Stimulated activated CD4-positive, alpha-beta T cell treated with anti-CD3 and anti-CD28 coated beads, Interleukin-4, amount 100 ng/mL, for 4 hours (primary cell): ENCODE measurements at regions not wholly inside any gene's neighbourhood (a gene's known extent, or its start where the extent isn't known, plus 50 kb on each side); places are given as distances from the start of the nearest gene placed in this dataset.
"Not testable (repeated sequence)": the region's sequence is repeated elsewhere in the genome, so short reads cannot be mapped to it uniquely, and the experiment has no call there.

Experiments
- DNase-seq, 2 experiments: peaks; one replicate each; pipeline ENCODE4 v3.0.0-alpha.2; 2020

DNA sequence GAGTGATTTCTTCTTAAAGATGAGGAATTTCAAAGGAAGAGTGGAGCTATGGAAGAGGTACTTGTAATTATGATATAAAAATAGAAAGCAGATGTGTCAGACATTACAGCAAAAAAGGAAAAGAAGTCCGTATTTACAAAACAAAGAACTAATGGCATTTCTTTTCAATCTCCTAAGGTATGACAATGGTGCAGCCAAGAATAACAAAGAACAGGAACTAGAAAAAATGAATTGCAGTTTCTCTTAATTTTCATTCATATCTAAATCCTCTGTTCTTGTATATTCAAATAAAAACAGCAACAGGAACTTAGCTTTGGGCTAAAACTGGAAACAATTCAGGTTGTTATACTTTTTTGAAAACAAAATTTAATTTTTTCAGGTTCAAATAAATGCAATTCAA is 105.1 kb downstream of the SPRY1 start:
- no peak for DNase-seq

DNA sequence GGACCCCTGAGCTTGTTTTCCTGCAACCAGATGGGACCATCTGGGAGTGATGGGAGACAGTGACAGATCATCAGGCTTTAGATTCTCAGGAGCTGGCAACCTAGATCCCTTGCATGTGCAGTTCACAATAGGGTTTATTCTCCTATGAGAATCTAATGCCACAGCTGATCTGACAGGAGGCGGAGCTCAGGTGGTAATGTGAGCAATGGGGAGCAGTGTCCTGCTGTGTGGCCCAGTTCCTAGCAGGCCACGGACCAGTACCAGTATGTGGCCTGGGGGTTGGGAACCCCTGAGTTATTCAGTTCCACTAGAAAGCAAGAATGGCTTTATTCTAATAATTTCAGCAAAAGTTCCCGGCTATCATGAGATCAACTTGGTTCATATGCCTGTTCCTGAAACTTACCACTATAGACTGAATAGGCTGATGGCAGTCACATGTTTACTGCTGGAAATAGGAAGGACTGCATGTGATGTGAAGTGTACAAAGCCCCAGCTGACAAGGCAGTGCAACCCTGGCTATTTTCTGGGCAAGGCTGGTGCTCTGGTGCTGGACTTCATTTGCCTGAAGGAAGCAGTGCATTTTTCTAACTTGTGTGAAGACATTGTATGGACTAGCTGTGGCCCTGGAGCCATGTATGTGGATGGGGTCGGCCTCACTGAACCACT is 107.2 kb downstream of the SPRY1 start:
- DNase-seq = no peak

DNA sequence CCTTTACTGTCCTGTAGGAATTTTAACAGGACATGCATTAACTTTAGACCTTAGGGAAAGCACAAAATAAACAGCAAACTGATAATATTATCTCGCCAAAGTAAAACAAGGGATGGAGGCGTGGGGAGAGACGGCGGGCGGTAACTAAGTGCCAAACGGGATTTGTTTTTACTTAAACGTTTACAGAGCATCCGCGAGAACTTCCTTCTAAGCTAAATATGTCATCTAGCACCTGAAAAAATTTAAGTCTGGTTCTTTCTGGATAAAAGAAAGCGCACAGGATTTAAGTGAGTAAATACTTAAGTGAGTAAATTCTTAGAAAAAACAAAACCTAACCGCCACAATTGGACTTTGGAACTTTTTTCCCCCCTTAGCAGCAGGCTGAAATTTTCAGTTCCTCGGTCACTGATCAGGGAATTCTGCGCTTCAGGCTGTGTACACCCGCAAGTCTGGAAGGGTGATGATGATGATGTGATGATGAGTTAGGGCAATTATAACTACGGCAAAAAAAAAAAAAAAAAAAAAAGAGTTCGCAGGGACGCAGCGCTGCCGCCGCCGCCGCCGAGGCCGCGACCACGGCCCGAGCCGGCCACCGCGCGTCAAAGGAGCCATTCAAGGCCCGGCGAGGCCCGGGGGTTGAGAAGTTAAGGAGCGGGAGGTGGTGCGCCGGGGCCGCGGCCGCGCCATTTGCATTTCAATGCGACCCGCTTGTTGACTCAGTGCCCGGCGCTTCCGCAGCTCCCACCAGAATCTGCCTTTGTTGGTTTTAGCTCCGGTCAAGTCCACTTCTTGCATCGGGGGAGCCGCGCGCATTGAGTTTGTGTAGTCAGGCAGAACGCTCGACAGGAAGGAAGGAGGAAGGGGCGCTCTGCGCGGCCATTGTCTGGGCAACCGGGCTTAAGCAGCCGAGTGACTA is 108.8 kb downstream of the SPRY1 start:
- peak in 1 of 2 experiments; percentile 2 for DNase-seq

DNA sequence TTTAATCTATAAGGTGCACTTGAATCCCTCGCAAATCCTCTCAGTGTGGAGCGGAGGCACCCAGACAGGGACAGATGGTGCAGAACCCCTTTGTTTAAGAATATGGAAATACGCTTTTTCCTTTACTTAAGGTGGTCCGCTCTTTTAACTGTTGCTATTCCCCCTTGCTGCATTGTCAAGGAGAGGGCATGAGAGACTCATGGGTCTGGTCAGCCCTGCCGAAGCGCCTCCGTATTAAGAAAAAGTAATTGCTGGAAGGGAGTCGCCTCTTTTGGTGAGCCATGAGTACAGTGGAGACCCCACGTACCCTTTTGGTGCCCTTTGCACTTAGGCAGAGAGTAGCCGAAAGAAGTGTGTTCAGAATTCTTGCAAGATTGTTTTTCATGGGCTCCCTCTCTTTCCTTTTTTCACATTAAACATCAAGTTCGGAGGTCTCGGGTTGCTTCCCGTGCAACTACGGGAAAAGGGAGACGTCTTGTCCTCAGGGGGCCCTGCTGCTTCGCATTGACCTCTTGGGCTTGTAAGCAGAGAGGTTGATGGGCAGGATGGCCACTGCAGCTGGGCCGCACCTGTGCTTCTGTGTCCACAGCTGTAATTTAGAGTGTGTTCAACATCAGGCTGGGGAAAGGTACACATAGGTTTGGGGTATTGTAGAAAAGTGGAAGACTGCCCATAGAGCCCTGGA is 109.6 kb downstream of the SPRY1 start:
- no peak for DNase-seq

DNA sequence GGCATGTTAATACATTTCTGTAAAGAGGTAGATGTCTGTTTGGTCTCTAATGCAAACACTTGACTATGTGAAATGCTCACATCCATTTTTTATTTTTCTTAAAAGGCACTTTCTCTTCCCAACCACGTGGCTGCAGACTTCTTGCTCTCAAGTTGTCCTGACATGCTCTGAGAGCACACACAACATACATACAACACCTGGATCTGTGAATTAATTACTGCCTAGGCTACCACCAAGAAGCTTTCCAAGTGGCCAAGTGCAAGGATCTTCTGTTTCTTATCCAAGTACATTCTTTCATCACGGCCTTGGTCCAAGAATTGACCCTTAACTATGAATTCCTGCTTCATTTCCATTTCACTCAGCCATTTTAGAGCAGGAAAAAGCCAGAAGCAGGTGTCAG is 110.8 kb downstream of the SPRY1 start:
- DNase-seq = no peak

DNA sequence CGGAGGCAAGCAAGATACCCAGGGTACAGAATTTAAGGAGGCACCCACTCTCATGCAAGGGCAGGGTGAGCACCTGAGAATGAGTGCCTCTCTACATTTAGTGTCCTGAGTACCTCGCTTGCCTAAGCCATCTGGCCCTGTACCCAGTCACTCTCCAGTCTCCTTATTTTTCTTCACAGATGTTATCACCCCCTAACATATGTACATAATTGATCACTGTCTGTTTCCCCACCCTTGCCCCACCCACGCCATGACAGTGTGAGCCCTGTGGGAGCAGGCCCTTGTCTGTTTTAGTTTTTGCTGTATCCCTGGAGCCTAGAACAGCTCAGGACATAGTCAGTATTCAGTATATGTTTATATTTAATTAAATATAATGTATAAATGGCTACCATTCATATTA is 113.6 kb downstream of the SPRY1 start:
- DNase-seq = no peak

DNA sequence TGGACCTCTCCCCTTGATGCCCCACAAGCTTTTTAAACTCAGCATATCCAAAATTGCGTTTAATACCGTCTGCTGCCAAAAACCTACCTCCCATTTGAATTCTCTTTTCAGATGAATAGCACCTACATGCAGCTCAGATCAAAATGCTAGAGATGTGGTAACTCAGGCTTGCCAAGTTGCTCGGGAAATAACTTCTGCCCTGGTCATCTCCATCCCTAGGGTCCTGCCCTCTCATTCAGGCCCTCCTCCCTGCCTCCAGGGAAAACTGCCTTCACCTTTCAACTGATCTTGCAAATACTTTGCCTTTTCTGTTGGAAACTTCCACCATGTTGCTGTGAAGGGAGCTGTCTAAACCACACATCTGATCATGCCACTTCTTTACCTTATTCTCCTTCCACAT is 114.1 kb downstream of the SPRY1 start:
- no peak for DNase-seq

DNA sequence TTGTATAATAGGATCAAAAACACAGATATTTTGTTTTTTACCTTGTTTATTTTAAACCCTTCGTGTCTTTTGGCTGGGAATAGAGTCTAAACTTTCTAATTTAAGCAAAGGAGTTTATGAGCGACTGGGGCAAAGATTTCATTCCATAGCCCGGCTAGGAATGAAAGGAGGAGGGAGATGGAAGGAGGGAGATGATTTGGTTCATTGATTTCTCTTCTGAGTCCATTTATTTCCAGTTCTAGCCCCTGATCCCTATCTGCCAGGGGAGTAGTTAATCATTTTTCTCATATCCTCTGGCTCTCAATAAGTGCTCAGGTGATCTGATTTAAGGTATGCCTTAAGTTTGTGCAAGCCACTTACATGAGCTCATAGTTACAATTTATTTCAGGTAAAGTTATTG is 120.0 kb downstream of the SPRY1 start:
- no peak for DNase-seq

DNA sequence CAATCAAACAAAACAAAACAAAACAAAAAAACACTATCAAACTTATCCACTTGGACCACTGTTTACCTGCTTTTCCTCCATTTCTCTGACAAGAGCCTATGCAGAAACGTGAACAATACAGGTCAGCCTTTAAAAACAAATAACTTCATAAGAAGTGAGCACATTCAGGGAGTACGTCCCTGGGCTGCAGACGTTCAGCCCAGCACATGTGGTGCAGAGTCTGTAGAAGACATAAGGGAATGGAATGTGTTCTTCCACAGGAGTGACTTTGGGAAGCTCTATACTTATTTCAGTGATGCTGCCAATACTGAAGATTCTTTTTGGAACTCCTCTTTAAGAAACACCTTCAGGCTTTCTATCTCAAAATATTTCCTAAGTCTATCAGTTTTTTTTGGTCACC is 120.6 kb downstream of the SPRY1 start:
- DNase-seq = no peak

DNA sequence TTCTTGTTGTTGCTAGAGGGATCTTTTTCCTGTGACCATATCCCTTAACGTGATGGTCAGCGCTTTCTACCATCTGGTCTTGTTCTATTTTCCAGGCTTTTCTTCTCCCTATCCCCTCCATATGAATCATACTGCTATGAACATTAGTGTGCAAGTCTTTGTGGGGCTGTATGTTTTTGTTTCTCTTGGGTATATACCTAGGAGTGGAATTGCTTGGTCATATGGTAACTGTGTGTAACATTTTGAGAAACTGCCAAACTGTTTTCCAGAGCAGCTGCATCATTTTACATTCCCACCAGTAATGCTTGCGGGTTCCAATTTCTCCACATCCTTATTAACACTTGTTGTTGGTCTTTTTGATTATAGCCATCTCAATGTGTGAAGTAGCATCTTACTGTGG is 121.4 kb downstream of the SPRY1 start:
- no peak for DNase-seq

DNA sequence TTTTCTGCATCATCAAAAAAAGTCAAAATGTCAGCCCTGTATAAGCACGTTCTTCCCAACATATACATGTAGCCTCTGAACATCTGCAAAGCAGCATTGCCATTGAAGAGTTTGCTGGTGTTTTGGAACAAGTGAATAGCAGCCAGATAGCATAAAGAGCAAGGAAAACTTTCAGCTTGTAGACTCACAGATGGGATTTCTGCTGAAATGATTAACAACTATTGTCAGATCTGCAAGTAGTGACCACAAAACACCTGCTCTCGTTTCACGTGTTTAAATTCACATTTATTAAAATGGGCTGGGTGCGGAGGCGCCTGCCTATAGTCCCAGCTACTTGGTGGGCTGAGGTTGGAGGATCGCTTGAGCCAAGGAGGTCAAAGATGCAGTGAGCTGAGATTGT is 123.7 kb downstream of the SPRY1 start:
- no peak for DNase-seq

DNA sequence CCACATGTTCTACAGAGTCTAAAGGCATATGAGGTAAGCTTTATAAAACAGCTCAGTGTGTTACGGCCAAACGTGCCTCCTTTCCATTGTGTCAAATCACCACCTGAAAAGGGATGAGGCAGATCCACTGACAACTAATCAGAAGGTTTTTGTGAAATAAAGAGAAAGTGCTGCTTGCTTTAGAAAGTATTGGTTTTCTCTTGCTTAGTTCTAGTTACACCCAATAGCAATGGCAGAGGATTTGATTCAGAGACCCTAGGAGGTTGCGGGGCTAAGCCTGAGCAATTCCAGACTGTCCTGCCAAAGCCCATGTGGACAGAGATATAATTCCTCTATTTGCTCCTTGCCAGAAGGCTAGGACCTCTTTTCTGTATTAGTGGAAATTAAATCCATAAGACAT is 125.5 kb downstream of the SPRY1 start:
- no peak for DNase-seq

DNA sequence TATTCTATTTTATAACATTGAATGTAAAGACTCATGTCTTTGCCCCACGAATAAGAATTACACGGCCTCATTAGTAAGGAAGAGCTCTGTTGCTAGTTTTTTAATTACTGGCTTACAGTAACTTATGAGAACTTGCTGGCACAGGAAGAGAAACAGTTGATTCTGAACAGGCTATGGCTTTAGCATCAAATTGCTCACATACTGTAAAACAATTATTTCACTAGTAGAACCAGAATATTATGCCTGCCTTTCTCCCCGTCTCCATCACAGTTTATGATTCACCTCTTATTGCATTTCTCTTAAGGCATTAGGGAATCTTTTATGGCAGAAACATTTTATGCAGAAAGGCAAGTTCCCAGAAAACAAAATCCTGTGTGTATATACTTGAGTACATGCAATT is 126.1 kb downstream of the SPRY1 start:
- no peak for DNase-seq

DNA sequence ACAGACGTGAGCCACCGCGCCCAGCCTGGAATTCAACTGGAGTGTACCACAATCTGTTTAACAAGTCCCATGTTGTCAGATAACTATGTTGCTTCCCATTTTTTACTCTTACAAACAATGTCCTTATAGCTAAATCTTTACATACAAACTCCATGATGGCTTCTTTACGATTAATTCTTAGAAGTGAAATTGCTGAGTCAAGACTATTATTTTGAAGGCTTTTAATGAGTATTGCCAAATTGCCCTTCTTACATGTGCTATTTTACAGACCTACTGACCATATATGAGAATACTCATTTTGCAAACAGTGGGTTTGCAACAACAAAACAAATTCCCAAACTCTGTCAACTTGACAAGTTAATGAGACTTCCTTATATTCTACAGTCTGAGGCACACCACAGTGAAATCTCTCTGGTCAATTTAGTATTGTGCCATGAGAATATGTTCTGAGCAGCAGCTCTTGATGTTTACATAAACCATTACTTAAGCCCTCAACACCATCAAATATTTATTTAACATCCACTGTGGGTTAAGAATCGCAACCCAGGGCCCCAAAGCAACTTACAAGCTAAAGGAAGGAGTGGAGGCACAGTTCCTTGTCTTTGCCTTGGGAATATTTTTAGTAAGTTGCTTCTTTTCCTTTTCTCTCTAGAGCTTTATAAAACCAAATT is 128.5 kb downstream of the SPRY1 start:
- no peak for DNase-seq

DNA sequence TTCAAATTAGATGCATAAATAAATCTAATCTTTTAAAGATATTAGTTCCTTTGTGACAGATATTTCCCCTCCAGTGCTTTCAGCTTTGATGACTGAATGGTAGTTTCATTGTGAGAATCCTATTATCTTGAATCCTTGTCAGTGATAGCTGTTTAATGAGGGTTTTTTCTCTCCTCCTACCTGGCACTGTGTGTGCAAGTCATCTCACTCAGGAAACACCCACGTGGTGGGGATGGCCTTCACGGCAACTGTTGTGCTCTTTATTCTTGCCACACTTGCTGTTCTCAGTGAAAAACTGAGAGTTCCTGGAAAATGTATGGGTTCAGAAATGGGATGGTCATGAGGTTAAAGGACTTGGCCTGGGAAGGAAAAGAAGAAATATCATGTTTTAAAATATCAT is 129.9 kb downstream of the SPRY1 start:
- DNase-seq = no peak

DNA sequence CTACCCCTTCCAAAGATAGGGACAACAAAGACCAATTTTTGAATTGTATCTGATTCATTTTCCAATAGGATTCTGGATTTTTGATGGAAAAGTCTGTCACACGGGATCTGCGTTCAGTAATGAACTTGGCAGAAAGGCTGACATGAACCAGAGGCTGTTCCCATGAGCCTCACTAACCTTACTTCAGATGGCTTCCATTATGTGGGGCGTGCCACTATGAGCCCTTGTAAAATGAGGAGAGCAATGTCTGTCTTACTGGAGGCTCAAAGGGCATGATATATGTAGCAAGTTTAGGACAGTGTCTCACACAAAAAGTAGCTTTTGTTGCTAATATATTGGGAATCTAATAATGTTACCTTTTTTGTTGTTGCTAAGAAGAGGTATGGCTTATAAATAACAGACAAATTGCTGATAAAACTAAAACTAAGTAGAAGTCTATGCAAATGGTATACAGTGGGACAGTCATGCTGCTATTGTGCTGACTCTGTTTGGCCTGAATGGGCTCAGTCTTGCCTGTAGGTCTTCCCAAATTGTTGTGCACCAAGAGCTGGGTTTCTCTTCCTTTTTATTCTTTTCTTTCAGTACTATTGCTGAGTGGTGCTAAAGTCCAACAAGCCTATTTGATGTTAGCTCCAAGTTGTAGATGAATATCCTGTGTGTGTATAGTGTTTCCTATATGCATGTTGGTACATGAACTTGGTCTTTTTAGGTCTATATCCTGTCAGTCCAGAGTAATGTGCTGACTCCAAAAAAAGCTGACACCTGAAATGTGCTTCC is 132.1 kb downstream of the SPRY1 start:
- no peak for DNase-seq

DNA sequence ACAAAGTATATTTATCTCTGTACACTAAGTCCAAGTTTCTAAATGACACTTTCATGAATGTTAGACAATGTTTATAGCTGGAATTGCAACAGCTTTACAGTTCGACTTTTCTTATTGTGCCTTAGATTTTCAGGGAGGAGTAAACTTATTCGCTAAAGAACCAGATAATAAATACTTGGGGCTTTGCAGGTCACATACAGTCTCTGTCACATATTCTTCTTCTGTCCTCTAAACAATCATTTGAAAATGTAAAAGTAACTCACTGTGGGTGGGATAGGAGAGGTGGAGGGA is 132.6 kb downstream of the SPRY1 start:
- DNase-seq = no peak

DNA sequence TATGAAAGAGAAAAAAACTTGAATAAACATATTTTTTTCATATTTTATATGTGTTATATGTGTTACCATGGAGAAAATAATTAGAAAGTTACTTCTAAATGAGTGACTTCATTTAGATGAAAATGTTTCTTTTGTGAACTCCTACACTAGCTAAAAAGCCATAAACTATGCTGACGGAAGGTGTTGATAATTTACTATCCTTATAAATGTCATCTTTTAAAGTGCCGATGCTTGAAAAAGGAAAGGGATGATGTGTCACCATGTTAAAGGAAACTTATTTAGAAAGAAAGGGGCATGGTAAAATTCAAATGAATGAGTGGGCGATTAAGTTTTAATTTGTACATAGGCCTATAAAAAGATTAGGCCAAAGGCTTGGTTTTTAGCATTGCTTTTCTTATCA is 133.8 kb downstream of the SPRY1 start:
- DNase-seq = no peak

DNA sequence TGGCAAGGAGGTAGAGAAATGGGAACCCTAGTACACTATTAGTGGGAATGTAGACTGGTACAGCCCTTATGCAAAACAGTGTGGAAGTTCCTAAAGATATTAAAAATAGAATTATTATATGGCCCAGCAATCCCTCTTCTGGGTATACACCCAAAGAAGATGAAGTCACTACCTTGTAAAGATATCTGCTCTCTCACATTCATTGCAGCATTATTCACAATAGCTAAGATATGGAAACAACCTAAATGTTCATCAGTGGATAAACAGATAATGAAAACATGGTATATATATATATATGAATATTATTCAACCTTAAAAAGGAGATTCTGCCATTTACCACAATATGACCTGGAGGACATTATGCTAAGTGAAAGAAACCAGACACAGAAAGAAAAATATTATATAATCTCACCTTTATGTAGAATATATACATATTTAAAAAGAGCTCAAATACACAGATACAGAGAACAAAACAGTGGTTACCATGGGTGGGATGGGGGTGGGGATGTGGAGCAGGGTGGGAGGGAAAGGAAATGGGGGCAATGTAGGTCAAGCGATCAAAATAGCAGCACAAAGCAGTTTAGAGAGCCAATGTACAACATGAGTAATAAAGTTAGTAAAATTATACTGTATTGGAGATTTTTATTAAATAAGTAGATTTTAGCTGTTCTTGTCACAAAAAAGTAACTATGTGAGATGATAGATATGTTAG is 138.6 kb downstream of the SPRY1 start:
- DNase-seq = no peak

DNA sequence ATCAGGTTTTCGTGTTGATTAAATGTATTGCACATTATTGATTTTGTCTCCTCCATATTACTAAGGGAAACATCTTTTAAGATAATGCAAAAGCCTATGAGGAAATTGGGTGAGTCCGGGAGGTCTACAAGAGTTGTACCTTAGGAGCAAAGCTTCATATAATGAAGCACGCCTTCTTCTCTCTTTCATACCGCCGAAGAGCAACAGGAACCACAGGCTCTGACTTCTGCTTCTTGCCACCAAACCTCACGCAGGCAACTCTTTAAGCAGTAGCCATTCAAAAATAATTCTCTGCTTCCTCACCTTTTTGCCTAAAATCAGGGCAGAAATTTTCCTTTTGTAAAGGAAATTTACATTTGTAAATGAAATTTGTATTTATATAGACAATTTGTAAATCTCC is 139.6 kb downstream of the SPRY1 start:
- no peak for DNase-seq

DNA sequence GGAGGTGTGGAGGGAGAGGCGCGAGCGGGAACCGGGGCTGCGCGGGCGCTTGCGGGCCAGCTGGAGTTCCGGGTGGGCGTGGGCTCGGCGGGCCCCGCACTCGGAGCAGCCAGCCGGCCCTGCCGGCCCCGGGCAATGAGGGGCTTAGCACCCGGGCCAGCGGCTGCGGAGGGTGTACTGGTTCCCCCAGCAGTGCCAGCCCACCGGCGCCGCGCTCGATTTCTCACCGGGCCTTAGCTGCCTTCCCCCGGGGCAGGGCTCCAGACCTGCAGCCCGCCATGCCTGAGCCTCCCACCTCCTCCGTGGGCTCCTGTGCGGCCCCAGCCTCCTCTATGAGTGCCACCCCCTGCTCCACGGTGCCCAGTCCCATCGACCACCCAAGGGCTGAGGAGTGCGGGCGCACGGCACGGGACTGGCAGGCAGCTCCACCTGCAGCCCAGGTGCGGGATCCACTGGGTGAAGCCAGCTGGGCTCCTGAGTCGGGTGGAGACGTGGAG is 141.4 kb downstream of the SPRY1 start:
- DNase-seq = not testable (repeated sequence)
